Motor neuron (in vitro differentiated cells): ENCODE measurements at regions not wholly inside any gene's neighbourhood (a gene's known extent, or its start where the extent isn't known, plus 50 kb on each side); places are given as distances from the start of the nearest gene placed in this dataset.

Experiments
- ATAC-seq, 8 experiments: fragments of 200-7000 bp; cut with Tn5 transposase; replicated peaks in 6 of 8; 2 replicates each; pipeline ENCODE4 v1.8.0; 2021; ENCODE audit warnings: mild to moderate bottlenecking in 8 of 8, moderate library complexity in 8 of 8
- H3K27ac ChIP-seq, 2 donors: fragments of 250-450 bp; sonication (Bioruptor Pico); 2 replicates each; pipeline ENCODE4 v1.9.0; 2021; ENCODE audit warnings: antibody characterized with exemption in 2 of 2, mild to moderate bottlenecking in 2 of 2, moderate library complexity in 1 of 2
- H3K4me1 ChIP-seq, 2 donors: fragments of 250-450 bp; sonication (Bioruptor Pico); replicated peaks in 1 of 2; 2 replicates each; pipeline ENCODE4 v1.6.1; 2021; ENCODE audit warnings: antibody characterized with exemption in 2 of 2, mild to moderate bottlenecking in 2 of 2, moderate library complexity in 1 of 2
- H3K4me3 ChIP-seq, 5 donors: fragments of 250-450 bp; sonication (Bioruptor Pico); 2 replicates each; pipeline ENCODE4 v1.9.0; 2021; ENCODE audit warnings: antibody characterized with exemption in 5 of 5, mild to moderate bottlenecking in 5 of 5, moderate library complexity in 4 of 5
- WGBS, 10 experiments: fragments of 450-650 bp; shearing (Covaris generic); methylation state at CpG; one replicate each; pipeline ENCODE4 v1.0.0; 2022; 5-methylcytosine and 5-hydroxymethylcytosine counted together
- in situ Hi-C, 9 experiments: fragments of 400-800 bp; cut with MboI; loops; one replicate each; pipeline ENCODE4 v1.15.0; 2021; ENCODE audit warnings: low sequenced_read_pairs in 9 of 9, low pct_unique_long_range_greater_than_20kb in 2 of 9; ENCODE audit not compliant: unreplicated experiment in 9 of 9

GRCh38 chr18:2212598-2213205 lies 358.6 kb downstream of the METTL4 start:
- H3K4me3 ChIP-seq: no peak overlapping the region
- 0 to 100% (median 74%) methylated on average over 1 of the region's 1 CpG for WGBS, 10 experiments
- no peak for ATAC-seq
- in situ Hi-C loops: loop anchor here in 3 of 9 experiments (25.0 kb wide), 3 partner anchors 100 to 1350 kb away; no protein-coding TSS in a partner anchor
- no peaks in the 10 kb centered on the region for H3K4me1 ChIP-seq
- H3K27ac ChIP-seq: no peak overlapping the region

- H3K4me1 ChIP-seq: no peaks in the 10 kb centered on the region
- WGBS, 10 experiments: 29 to 100% (median 85%) methylated on average over 1 to 2 of the region's 2 CpGs
- no peak for ATAC-seq
- in situ Hi-C loops: loop anchor here in 3 of 9 experiments (25.0 kb wide), 3 partner anchors 102 to 1352 kb away; no protein-coding TSS in a partner anchor
- no peak overlapping the region for H3K4me3 ChIP-seq
- H3K27ac ChIP-seq: no peak overlapping the region
Measured at GRCh38 chr18:2213905-2214304, 357.4 kb downstream of the METTL4 start.

GRCh38 chr18:2217356-2217755 lies 353.9 kb downstream of the METTL4 start:
- ATAC-seq: no peak
- Histone ChIP-seq H3K4me1 (no peaks in the 10 kb centered on the region), H3K4me3 (no peak overlapping the region), H3K27ac (no peak overlapping the region)
- 0 to 63% (median 36%) methylated on average over 2 of the region's 2 CpGs for WGBS, 10 experiments
- in situ Hi-C loops: loop anchor here in 3 of 9 experiments (25.0 kb wide), 3 partner anchors 105 to 1355 kb away; no protein-coding TSS in a partner anchor

GRCh38 chr18:2218101-2218500 lies 353.2 kb downstream of the METTL4 start:
- in situ Hi-C loops: loop anchor here in 3 of 9 experiments (25.0 kb wide), 3 partner anchors 106 to 1356 kb away; no protein-coding TSS in a partner anchor
- Histone ChIP-seq H3K4me1 (peaks cover 0 to 2% of the 10 kb centered on the region in 2 donors), H3K27ac (no peak overlapping the region), H3K4me3 (no peak overlapping the region)
- WGBS, 10 experiments: 0 to 100% (median 71%) methylated on average over 2 to 4 of the region's 4 CpGs
- no peak for ATAC-seq

GRCh38 chr18:2219706-2220105 lies 351.6 kb downstream of the METTL4 start:
- H3K4me3 ChIP-seq: no peak overlapping the region
- H3K27ac ChIP-seq: no peak overlapping the region
- in situ Hi-C loops: loop anchor here in 3 of 9 experiments (25.0 kb wide), 3 partner anchors 107 to 1357 kb away; no protein-coding TSS in a partner anchor
- H3K4me1 ChIP-seq: peaks cover 0 to 9% of the 10 kb centered on the region in 2 donors
- 27 to 100% (median 84%) methylated on average over 1 to 3 of the region's 3 CpGs for WGBS, 10 experiments
- no peak for ATAC-seq

GRCh38 chr18:2222270-2223185 lies 348.8 kb downstream of the METTL4 start:
- no peak overlapping the region for H3K27ac ChIP-seq
- H3K4me1 ChIP-seq: peaks cover 0 to 9% of the 10 kb centered on the region in 2 donors
- no peak for ATAC-seq
- 23 to 100% (median 87%) methylated on average over 1 to 5 of the region's 5 CpGs; no CpG with 5 or more reads in 2 of the 10 experiments for WGBS, 10 experiments
- in situ Hi-C loops: loop anchor here in 3 of 9 experiments (25.0 kb wide), 3 partner anchors 110 to 1360 kb away; no protein-coding TSS in a partner anchor
- no peak overlapping the region for H3K4me3 ChIP-seq

- H3K4me3 ChIP-seq: no peak overlapping the region
- H3K4me1 ChIP-seq: peaks cover 0 to 9% of the 10 kb centered on the region in 2 donors
- in situ Hi-C loops: loop anchor here in 3 of 9 experiments (25.0 kb wide), 3 partner anchors 111 to 1361 kb away; no protein-coding TSS in a partner anchor
- H3K27ac ChIP-seq: no peak overlapping the region
- peak in 4 of 8 experiments; percentile 5 to 79 (median 64) for ATAC-seq
- WGBS, 10 experiments: 0 to 98% (median 53%) methylated on average over 2 to 5 of the region's 5 CpGs; no CpG with 5 or more reads in 2 of the 10 experiments
Measured at GRCh38 chr18:2223449-2223848, 347.9 kb downstream of the METTL4 start.

GRCh38 chr18:2223849-2224248 lies 347.5 kb downstream of the METTL4 start:
- Histone ChIP-seq H3K4me3 (no peak overlapping the region), H3K27ac (no peak overlapping the region), H3K4me1 (peaks cover 0 to 9% of the 10 kb centered on the region in 2 donors)
- 0 to 50% (median 32%) methylated on average over 1 to 2 of the region's 2 CpGs; no CpG with 5 or more reads in 2 of the 10 experiments for WGBS, 10 experiments
- in situ Hi-C loops: loop anchor here in 3 of 9 experiments (25.0 kb wide), 3 partner anchors 112 to 1362 kb away; no protein-coding TSS in a partner anchor
- ATAC-seq: peak; percentile 44 to 95 (median 67)

GRCh38 chr18:2236232-2236631 lies 335.1 kb downstream of the METTL4 start:
- no peak for ATAC-seq
- in situ Hi-C loops: loop anchor here in 2 of 9 experiments (25.0 kb wide), 2 partner anchors 101 to 1374 kb away; no protein-coding TSS in a partner anchor
- 0 to 100% (median 67%) methylated on average over 1 to 2 of the region's 2 CpGs; no CpG with 5 or more reads in 1 of the 10 experiments for WGBS, 10 experiments

GRCh38 chr18:2237706-2238105 lies 333.6 kb downstream of the METTL4 start:
- ATAC-seq: no peak
- in situ Hi-C loops: loop anchor here in 2 of 9 experiments (25.0 kb wide), 2 partner anchors 100 to 1375 kb away; no protein-coding TSS in a partner anchor
- Histone ChIP-seq H3K4me1 (peaks cover 0 to 2% of the 10 kb centered on the region in 2 donors), H3K4me3 (no peak overlapping the region), H3K27ac (no peak overlapping the region)
- 0 to 100% (median 81%) methylated on average over 1 to 7 of the region's 7 CpGs; no CpG with 5 or more reads in 1 of the 10 experiments for WGBS, 10 experiments

More at GRCh38 chr18:2236232-2236631, 335.1 kb downstream of the METTL4 start:
- Histone ChIP-seq H3K4me3 (no peak overlapping the region), H3K27ac (no peak overlapping the region), H3K4me1 (peaks cover 0 to 2% of the 10 kb centered on the region in 2 donors)

- H3K4me3 ChIP-seq: no peak overlapping the region
- peaks cover 0 to 2% of the 10 kb centered on the region in 2 donors for H3K4me1 ChIP-seq
- WGBS, 10 experiments: 3 to 94% (median 62%) methylated on average over 1 to 4 of the region's 4 CpGs; no CpG with 5 or more reads in 2 of the 10 experiments
- in situ Hi-C loops: loop anchor here in 2 of 9 experiments (25.0 kb wide), 2 partner anchors 97 to 1378 kb away; no protein-coding TSS in a partner anchor
- no peak overlapping the region for H3K27ac ChIP-seq
- no peak for ATAC-seq
Measured at GRCh38 chr18:2240311-2240705, 331.0 kb downstream of the METTL4 start.

- no peak for ATAC-seq
- Histone ChIP-seq H3K4me3 (no peak overlapping the region), H3K4me1 (no peaks in the 10 kb centered on the region), H3K27ac (no peak overlapping the region)
- in situ Hi-C loops: loop anchor here in 2 of 9 experiments (25.0 kb wide), 2 partner anchors 93 to 1382 kb away; no protein-coding TSS in a partner anchor
Measured at GRCh38 chr18:2244641-2245040, 326.7 kb downstream of the METTL4 start.
